ENCODE measurements at regions not wholly inside any gene's neighbourhood (a gene's known extent, or its start where the extent isn't known, plus 50 kb on each side); places are given as distances from the start of the nearest gene placed in this dataset.

- H3K27ac ChIP-seq = no peak overlapping the region
- intact Hi-C loops (cut with DNase I) = no loop called here
- peak in 2 of 4 donors; percentile 73 to 83 for DNase-seq
- H3K4me3 ChIP-seq = no peak overlapping the region
- TF ChIP-seq CTCF (IDR thresholded peaks at IDR 0.05) = no peak
- peaks cover 0 to 7% of the 10 kb centered on the region in 2 donors for H3K4me1 ChIP-seq
- peak; percentile 53 for ATAC-seq
- H3K27me3 ChIP-seq = no peaks in the 10 kb centered on the region
- no peaks in the 10 kb centered on the region for H3K36me3 ChIP-seq
- no peaks in the 10 kb centered on the region for H3K9me3 ChIP-seq
Measured at GRCh38 chr4:20615486-20616260, 84.6 kb upstream of the PACRGL start.

- no peak for DNase-seq
- ATAC-seq = no peak
- intact Hi-C loops (cut with DNase I) = no loop called here
- no peak for TF ChIP-seq CTCF (IDR thresholded peaks at IDR 0.05)
- H3K27me3 ChIP-seq = no peaks in the 10 kb centered on the region
- H3K4me3 ChIP-seq = no peak overlapping the region
- H3K9me3 ChIP-seq = no peaks in the 10 kb centered on the region
- peaks cover 3 to 7% of the 10 kb centered on the region in 2 donors for H3K4me1 ChIP-seq
- H3K27ac ChIP-seq = no peak overlapping the region
- no peaks in the 10 kb centered on the region for H3K36me3 ChIP-seq
Measured at GRCh38 chr4:20616313-20616712, 83.9 kb upstream of the PACRGL start.

GRCh38 chr4:20616848-20617247, 83.4 kb upstream of the PACRGL start:
- DNase-seq (peak in 1 of 4 donors; percentile 62), ATAC-seq (no peak)
- Histone ChIP-seq H3K9me3 (no peaks in the 10 kb centered on the region), H3K4me1 (peaks cover 4 to 7% of the 10 kb centered on the region in 2 donors), H3K27ac (no peak overlapping the region), H3K4me3 (no peak overlapping the region), H3K36me3 (no peaks in the 10 kb centered on the region), H3K27me3 (no peaks in the 10 kb centered on the region)
- intact Hi-C loops (cut with DNase I) = no loop called here
- TF ChIP-seq CTCF (IDR thresholded peaks at IDR 0.05) = no peak

GRCh38 chr4:20617678-20618396, 82.4 kb upstream of the PACRGL start:
- ATAC-seq = peak; percentile 58
- H3K27me3 ChIP-seq = no peaks in the 10 kb centered on the region
- intact Hi-C loops (cut with DNase I) = no loop called here
- H3K4me1 ChIP-seq = peaks cover 4 to 7% of the 10 kb centered on the region in 2 donors
- H3K9me3 ChIP-seq = no peaks in the 10 kb centered on the region
- H3K36me3 ChIP-seq = no peaks in the 10 kb centered on the region
- peak in 3 of 4 donors; percentile 63 to 86 (median 82) for DNase-seq
- H3K27ac ChIP-seq = peak overlapping the region in 1 of 2 donors; percentile 16
- no peak for TF ChIP-seq CTCF (IDR thresholded peaks at IDR 0.05)
- no peak overlapping the region for H3K4me3 ChIP-seq

DNA sequence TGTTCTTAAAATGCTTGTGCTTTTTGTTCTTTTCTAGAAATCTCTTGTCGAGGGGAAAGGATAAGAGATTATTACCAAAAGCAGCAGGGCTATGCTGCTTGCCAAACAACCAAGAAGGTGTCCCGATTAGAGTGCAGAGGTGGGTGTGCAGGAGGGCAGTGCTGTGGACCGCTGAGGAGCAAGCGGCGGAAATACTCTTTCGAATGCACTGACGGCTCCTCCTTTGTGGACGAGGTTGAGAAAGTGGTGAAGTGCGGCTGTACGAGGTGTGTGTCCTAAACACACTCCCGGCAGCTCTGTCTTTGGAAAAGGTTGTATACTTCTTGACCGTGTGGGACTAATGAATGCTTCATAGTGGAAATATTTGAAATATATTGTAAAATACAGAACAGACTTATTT, 81.5 kb upstream of the PACRGL start:
- no peak for ATAC-seq
- no peak for DNase-seq
- no peaks in the 10 kb centered on the region for H3K27me3 ChIP-seq
- peak overlapping the region in 1 of 2 donors; percentile 16 for H3K27ac ChIP-seq
- no peaks in the 10 kb centered on the region for H3K9me3 ChIP-seq
- intact Hi-C loops (cut with DNase I) = no loop called here
- TF ChIP-seq CTCF (IDR thresholded peaks at IDR 0.05) = no peak
- no peak overlapping the region for H3K4me3 ChIP-seq
- H3K36me3 ChIP-seq = no peaks in the 10 kb centered on the region
- peaks cover 6 to 7% of the 10 kb centered on the region in 2 donors for H3K4me1 ChIP-seq

Measured in left lung (tissue), 4 donors.